GM12878 (cell line): ENCODE measurements at regions not wholly inside any gene's neighbourhood (a gene's known extent, or its start where the extent isn't known, plus 50 kb on each side); places are given as distances from the start of the nearest gene placed in this dataset.

ENCODE experiments used
- ATAC-seq: fragments of 200-7000 bp; cut with Tn5 transposase; 3 replicates; pipeline ENCODE4 v1.9.1; 2020; ENCODE audit warnings: mild to moderate bottlenecking, moderate library complexity
- BruUV-seq: library from RNA; stranded (reverse); fragments of 400-500 nt; replicated peaks from 2 replicates; lab custom pipeline; 2021; lab: Mats Ljungman, UMichigan
- CTCF ChIA-PET: fragments of 300-600 bp; sonication (Branson Sonifier 250); formaldehyde crosslinking; extraction: SDS; loops from one replicate; lab custom pipeline; 2021; ENCODE audit warnings: inconsistent platforms; lab: Yijun Ruan, JAX
- POLR2A ChIA-PET: fragments of 350-600 bp; formaldehyde crosslinking; extraction: SDS; loops from one replicate; lab custom pipeline; 2021; ENCODE audit warnings: inconsistent platforms; lab: Charles Lee
- RAD21 ChIA-PET: fragments of 300-600 bp; sonication (Branson Sonifier 250); formaldehyde crosslinking; loops from one replicate; lab custom pipeline; 2023; ENCODE audit warnings: antibody characterized with exemption; ENCODE audit not compliant: unreplicated experiment; lab: Charles Lee
- SMC1A ChIA-PET: fragments of 300-600 bp; sonication (Branson Sonifier 250); formaldehyde crosslinking; loops from one replicate; lab custom pipeline; 2023; ENCODE audit not compliant: unreplicated experiment, uncharacterized antibody; lab: Charles Lee
- DNase-seq: peaks from one replicate; pipeline ENCODE4 v3.0.0-alpha.2; 2011; ENCODE audit warnings: low read depth, low spot score
- FAIRE-seq: peaks from 3 replicates; lab custom pipeline; 2011; peaks lifted over from hg19 to GRCh38; lab: Jason Lieb, UNC
- H2AFZ ChIP-seq: 2 replicates; pipeline ENCODE4 v1.6.0; 2011; ENCODE audit warnings: low read depth, low read length, control low read depth; ENCODE audit not compliant: control insufficient read depth
- H3K27ac ChIP-seq: 2 replicates; pipeline ENCODE4 v1.5.1; 2011; ENCODE audit warnings: control low read depth; ENCODE audit not compliant: control insufficient read depth, insufficient read depth
- H3K27me3 ChIP-seq, 2 experiments: replicated peaks in 1 of 2; 2 replicates each; pipeline versions ENCODE4 v1.6.0 to v1.6.1; 2011; ENCODE audit warnings: low read length in 1 of 2; ENCODE audit not compliant: control insufficient read depth in 2 of 2, insufficient read depth in 2 of 2
- H3K36me3 ChIP-seq, 2 experiments: 2 replicates each; pipeline ENCODE4 v1.5.1; 2011; ENCODE audit warnings: low read length in 1 of 2; ENCODE audit not compliant: control insufficient read depth in 2 of 2, insufficient read depth in 2 of 2
- H3K4me1 ChIP-seq: 2 replicates; pipeline ENCODE4 v1.6.1; 2011; ENCODE audit warnings: mild to moderate bottlenecking, low read length, moderate library complexity, mixed read lengths; ENCODE audit not compliant: control insufficient read depth, insufficient read depth
- H3K4me2 ChIP-seq: 2 replicates; pipeline ENCODE4 v1.6.0; 2011; ENCODE audit warnings: control low read depth; ENCODE audit not compliant: control insufficient read depth, insufficient read depth
- H3K4me3 ChIP-seq: fragments of 200-600 bp; sonication (generic); 2 replicates; pipeline ENCODE4 v1.5.1; 2016
- H3K79me2 ChIP-seq: 2 replicates; pipeline ENCODE4 v1.6.0; 2011; ENCODE audit warnings: low read length; ENCODE audit not compliant: control insufficient read depth, insufficient read depth
- H3K9ac ChIP-seq: 2 replicates; pipeline ENCODE4 v1.8.0; 2011; ENCODE audit warnings: low read length, control low read depth, mixed read lengths; ENCODE audit not compliant: control insufficient read depth, insufficient read depth
- H3K9me3 ChIP-seq: replicated peaks from 3 replicates; pipeline ENCODE4 v1.5.1; 2011; ENCODE audit warnings: mild to moderate bottlenecking, low read length; ENCODE audit not compliant: control insufficient read depth, insufficient read depth
- H4K20me1 ChIP-seq: 2 replicates; pipeline ENCODE4 v1.6.0; 2011; ENCODE audit not compliant: control insufficient read depth, insufficient read depth
- CREM ChIP-seq: IDR thresholded peaks from 2 replicates; pipeline ENCODE4 v1.6.1; 2014; ENCODE audit warnings: antibody characterized with exemption, low read depth
- CTCF ChIP-seq, 3 experiments: IDR thresholded peaks in 2 of 3; conservative IDR thresholded peaks in 1 of 3; 2 replicates each; pipeline ENCODE4 v1.5.1; 2011; ENCODE audit warnings: low read depth in 3 of 3, low read length in 3 of 3, mild to moderate bottlenecking in 3 of 3, control low read depth in 2 of 3, moderate library complexity in 2 of 3, inconsistent platforms in 1 of 3, mixed read lengths in 1 of 3; ENCODE audit not compliant: control insufficient read depth in 2 of 3, insufficient read depth in 1 of 3; ENCODE audit errors: extremely low read depth in 1 of 3
- IRF5 ChIP-seq: fragments of 450-650 bp; IDR thresholded peaks from 2 replicates; pipeline ENCODE4 v1.6.1; 2017; ENCODE audit warnings: borderline replicate concordance
- MTA2 ChIP-seq: fragments of 450-650 bp; IDR thresholded peaks from 2 replicates; pipeline ENCODE4 v1.6.1; 2016; ENCODE audit warnings: low read depth, mild to moderate bottlenecking, moderate library complexity
- NFYB ChIP-seq: IDR thresholded peaks from 2 replicates; pipeline ENCODE4 v1.6.1; 2011; ENCODE audit warnings: low read depth, mild to moderate bottlenecking, low read length, improper control_type of control experiment, moderate library complexity; ENCODE audit not compliant: insufficient read depth
- RAD21 ChIP-seq: IDR thresholded peaks from 2 replicates; pipeline ENCODE4 v1.6.1; 2011; ENCODE audit warnings: mild to moderate bottlenecking, low read depth, low read length, moderate library complexity; ENCODE audit not compliant: insufficient read depth
- SMC3 ChIP-seq: IDR thresholded peaks from 2 replicates; pipeline ENCODE4 v1.6.1; 2011; ENCODE audit warnings: low read length, improper control_type of control experiment, borderline replicate concordance
- TBL1XR1 ChIP-seq: IDR thresholded peaks from 2 replicates; pipeline ENCODE4 v1.6.1; 2012; ENCODE audit warnings: low read depth, low read length, improper control_type of control experiment
- YBX1 ChIP-seq: fragments of 450-650 bp; IDR thresholded peaks from 2 replicates; pipeline ENCODE4 v1.6.1; 2016; ENCODE audit warnings: antibody characterized with exemption
- ZZZ3 ChIP-seq: IDR thresholded peaks from 2 replicates; pipeline ENCODE4 v1.6.1; 2011; ENCODE audit warnings: low read depth; ENCODE audit not compliant: control insufficient read depth, insufficient read length
- WGBS: methylation state at CpG from one replicate; pipeline ENCODE4 v1.1.6; 2016; ENCODE audit warnings: low lambda C conversion rate; ENCODE audit not compliant: insufficient replicate concordance, insufficient coverage; ENCODE audit errors: missing lambda C conversion rate; 5-methylcytosine and 5-hydroxymethylcytosine counted together
- in situ Hi-C: fragments of 300-500 bp; cut with MboI; formaldehyde crosslinking; loops from 9 replicates; pipeline ENCODE4 v1.14.3; 2018; ENCODE audit warnings: mixed read lengths
- intact Hi-C: fragments of 100-400 bp; cut with micrococcal nuclease; formaldehyde crosslinking; loops from one replicate; pipeline ENCODE4 v1.14.2; 2022; ENCODE audit not compliant: unreplicated experiment

GRCh38 chr17:71762526-71762925, 358.3 kb upstream of the SOX9 start:
- ChIA-PET POLR2A (no interaction called here), CTCF (interaction anchor here (2.9 kb wide), 1 partner anchor 14 kb away, joined by 8 read pairs; no protein-coding TSS in a partner anchor), SMC1A (no interaction called here), RAD21 (no interaction called here)
- intact Hi-C loops (loop anchor here (5.0 to 10.0 kb wide), 2 partner anchors 262 to 355 kb away; no protein-coding TSS in a partner anchor), in situ Hi-C loops (no loop called here)
- no peaks in the 10 kb centered on the region for H3K27me3 ChIP-seq
- no peaks in the 10 kb centered on the region for H3K9me3 ChIP-seq
- no peak overlapping the region for H3K4me3 ChIP-seq
- H3K9ac ChIP-seq, result no peak overlapping the region
- DNase-seq, result no peak
- no peak overlapping the region for H3K4me2 ChIP-seq
- no peak overlapping the region for H3K27ac ChIP-seq
- no peaks in the 10 kb centered on the region for H3K4me1 ChIP-seq
- H3K79me2 ChIP-seq, result no peaks in the 10 kb centered on the region
- 5% methylated on average over 3 of the region's 3 CpGs for WGBS
- no peaks in the 10 kb centered on the region for H4K20me1 ChIP-seq
- no peak for FAIRE-seq
- TF ChIP-seq RAD21 (no peak), NFYB (0 out of 2 replicates have a peak, but pooled peaks have one; percentile 7), IRF5 (no peak), SMC3 (no peak), ZZZ3 (no peak), TBL1XR1 (no peak)
- H3K36me3 ChIP-seq, result no peaks in the 10 kb centered on the region
- BruUV-seq, result no TSS peak
- ATAC-seq, result no peak
- no peak overlapping the region for H2AFZ ChIP-seq

GRCh38 chr17:71764505-71764904, 356.3 kb upstream of the SOX9 start:
- H2AFZ ChIP-seq, result no peak overlapping the region
- SMC1A ChIA-PET, result interaction anchor here (1.5 kb wide), 1 partner anchor 331 kb away, joined by 4 read pairs; no protein-coding TSS in a partner anchor
- no peak overlapping the region for H3K4me3 ChIP-seq
- H3K9me3 ChIP-seq, result no peaks in the 10 kb centered on the region
- H3K9ac ChIP-seq, result no peak overlapping the region
- TF ChIP-seq MTA2, result no peak
- TF ChIP-seq RAD21, result peak; percentile 59
- TF ChIP-seq CTCF (IDR thresholded peaks at IDR 0.05 in 2 of 3, conservative IDR thresholded peaks at IDR 0.05 in 1 of 3; ENCODE audit: control insufficient read depth in 2 of 3, extremely low read depth in 1 of 3, insufficient read depth in 1 of 3, low read depth in 3 of 3, low read length in 3 of 3), result peak; percentile 58 to 62 (median 58)
- TF ChIP-seq SMC3, result peak; percentile 34; the same call in 1 of the 2 replicates
- TF ChIP-seq CREM, result 0 out of 2 replicates have a peak, but pooled peaks have one; percentile 13
- TF ChIP-seq YBX1, result no peak
- no TSS peak for BruUV-seq
- POLR2A ChIA-PET, result no interaction called here
- no peaks in the 10 kb centered on the region for H3K79me2 ChIP-seq
- H3K4me2 ChIP-seq, result no peak overlapping the region
- DNase-seq, result no peak
- WGBS, result 0% methylated on average over 3 of the region's 3 CpGs
- no peaks in the 10 kb centered on the region for H3K36me3 ChIP-seq
- no peaks in the 10 kb centered on the region for H3K27me3 ChIP-seq
- peak; percentile 98 for ATAC-seq
- intact Hi-C loops (loop anchor here (5.0 to 10.0 kb wide), 2 partner anchors 260 to 353 kb away; no protein-coding TSS in a partner anchor), in situ Hi-C loops (no loop called here)
- CTCF ChIA-PET, result no interaction called here
- no peaks in the 10 kb centered on the region for H3K4me1 ChIP-seq
- FAIRE-seq, result no peak
- RAD21 ChIA-PET, result interaction anchor here (0.6 kb wide), 1 partner anchor 347 kb away, joined by 4 read pairs; no protein-coding TSS in a partner anchor
- no peak overlapping the region for H3K27ac ChIP-seq
- H4K20me1 ChIP-seq, result no peaks in the 10 kb centered on the region
